Kidney (tissue), 13 donors: ENCODE measurements at regions not wholly inside any gene's neighbourhood (a gene's known extent, or its start where the extent isn't known, plus 50 kb on each side); places are given as distances from the start of the nearest gene placed in this dataset.
A peak's percentile ranks its signal among the peaks of the same experiment; 100 is the strongest.

ENCODE experiments used
- DNase-seq, 5 donors: peaks; one replicate each; pipeline ENCODE4 v3.0.0-alpha.2; 2013 to 2020
- FAIRE-seq: peaks from 2 replicates; lab custom pipeline; 2012; peaks lifted over from hg19 to GRCh38; lab: Jason Lieb, UNC
- H3K27ac ChIP-seq, 2 donors: one replicate each; pipeline ENCODE4 v1.7.0; 2013; ENCODE audit warnings: low read depth in 2 of 2, low read length in 2 of 2, inconsistent platforms in 1 of 2
- H3K27me3 ChIP-seq: one replicate; pipeline ENCODE4 v1.7.1; 2013; ENCODE audit warnings: low read length, inconsistent platforms; ENCODE audit not compliant: control insufficient read depth, insufficient read depth
- H3K36me3 ChIP-seq, 3 donors: one replicate each; pipeline versions ENCODE4 v1.7.0 to v1.7.1; 2013; ENCODE audit warnings: low read length in 3 of 3, control low read depth in 1 of 3, inconsistent platforms in 1 of 3; ENCODE audit not compliant: insufficient read depth in 3 of 3, control insufficient read depth in 2 of 3
- H3K4me1 ChIP-seq, 3 donors: one replicate each; pipeline versions ENCODE4 v1.7.0 to v1.7.1; 2013; ENCODE audit warnings: low read length in 3 of 3, inconsistent platforms in 1 of 3, low read depth in 1 of 3; ENCODE audit not compliant: control insufficient read depth in 2 of 3, insufficient read depth in 2 of 3
- H3K4me3 ChIP-seq, 3 donors: one replicate each; pipeline versions ENCODE4 v1.7.0 to v1.8.1; 2013; ENCODE audit warnings: low read length in 3 of 3, control low read depth in 1 of 3, inconsistent platforms in 1 of 3
- H3K9ac ChIP-seq, 3 donors: one replicate each; pipeline versions ENCODE4 v1.7.0 to v1.7.1; 2013; ENCODE audit warnings: low read length in 3 of 3, control low read depth in 1 of 3, inconsistent platforms in 1 of 3
- H3K9me3 ChIP-seq, 3 donors: one replicate each; pipeline versions ENCODE4 v1.7.0 to v1.7.1; 2013; ENCODE audit warnings: low read length in 3 of 3, control low read depth in 1 of 3, inconsistent platforms in 1 of 3; ENCODE audit not compliant: control insufficient read depth in 2 of 3, insufficient read depth in 1 of 3
- intact Hi-C: fragments of 100-400 bp; cut with DNase I; formaldehyde crosslinking; loops from one replicate; pipeline ENCODE4 v1.11.1; 2022
- TF ChIP-seq, protein P1 (sequence below): IDR thresholded peaks from 3 replicates; pipeline ENCODE4 v1.5.1; 2012; ENCODE audit warnings: mild to moderate bottlenecking, moderate library complexity, borderline replicate concordance; ENCODE audit not compliant: insufficient read depth; ENCODE audit errors: extremely low read depth
- donor health status: control.
- donor health status: control.
- donor health status: control.
- donor health status: control.
- donor health status: control.
- donor health status: DM: yes; HTN: yes; CAD: no.
- donor health status: Normal renal cell carcinoma (clear cell type).

GRCh38 chr2:8216397-8216796, 465.5 kb upstream of the ID2 start:
- Histone ChIP-seq H3K4me3 (no peak overlapping the region), H3K9me3 (no peaks in the 10 kb centered on the region), H3K36me3 (no peaks in the 10 kb centered on the region), H3K4me1 (no peaks in the 10 kb centered on the region), H3K27me3 (no peaks in the 10 kb centered on the region), H3K9ac (no peak overlapping the region), H3K27ac (no peak overlapping the region)
- DNase-seq (peak in 1 of 5 donors; percentile 35), FAIRE-seq (no peak)
- TF ChIP-seq, protein P1, sequence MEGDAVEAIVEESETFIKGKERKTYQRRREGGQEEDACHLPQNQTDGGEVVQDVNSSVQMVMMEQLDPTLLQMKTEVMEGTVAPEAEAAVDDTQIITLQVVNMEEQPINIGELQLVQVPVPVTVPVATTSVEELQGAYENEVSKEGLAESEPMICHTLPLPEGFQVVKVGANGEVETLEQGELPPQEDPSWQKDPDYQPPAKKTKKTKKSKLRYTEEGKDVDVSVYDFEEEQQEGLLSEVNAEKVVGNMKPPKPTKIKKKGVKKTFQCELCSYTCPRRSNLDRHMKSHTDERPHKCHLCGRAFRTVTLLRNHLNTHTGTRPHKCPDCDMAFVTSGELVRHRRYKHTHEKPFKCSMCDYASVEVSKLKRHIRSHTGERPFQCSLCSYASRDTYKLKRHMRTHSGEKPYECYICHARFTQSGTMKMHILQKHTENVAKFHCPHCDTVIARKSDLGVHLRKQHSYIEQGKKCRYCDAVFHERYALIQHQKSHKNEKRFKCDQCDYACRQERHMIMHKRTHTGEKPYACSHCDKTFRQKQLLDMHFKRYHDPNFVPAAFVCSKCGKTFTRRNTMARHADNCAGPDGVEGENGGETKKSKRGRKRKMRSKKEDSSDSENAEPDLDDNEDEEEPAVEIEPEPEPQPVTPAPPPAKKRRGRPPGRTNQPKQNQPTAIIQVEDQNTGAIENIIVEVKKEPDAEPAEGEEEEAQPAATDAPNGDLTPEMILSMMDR: no peak
- intact Hi-C loops: no loop called here

GRCh38 chr2:8217468-8218030, 464.3 kb upstream of the ID2 start:
- Histone ChIP-seq H3K4me3 (no peak overlapping the region), H3K9ac (no peak overlapping the region), H3K36me3 (no peaks in the 10 kb centered on the region), H3K27ac (no peak overlapping the region), H3K4me1 (no peaks in the 10 kb centered on the region), H3K9me3 (no peaks in the 10 kb centered on the region), H3K27me3 (no peaks in the 10 kb centered on the region)
- intact Hi-C loops: no loop called here
- FAIRE-seq: no peak
- TF ChIP-seq, protein P1: no peak
- DNase-seq: peak in 2 of 5 donors; percentile 14 to 57

- DNase-seq (no peak), FAIRE-seq (no peak)
- TF ChIP-seq, protein P1: no peak
- no peak overlapping the region for H3K27ac ChIP-seq
- H3K9me3 ChIP-seq: no peaks in the 10 kb centered on the region
- H3K27me3 ChIP-seq: no peaks in the 10 kb centered on the region
- H3K36me3 ChIP-seq: no peaks in the 10 kb centered on the region
- no peaks in the 10 kb centered on the region for H3K4me1 ChIP-seq
- intact Hi-C loops: no loop called here
- H3K9ac ChIP-seq: no peak overlapping the region
- no peak overlapping the region for H3K4me3 ChIP-seq
These were observed 462.8 kb upstream of the ID2 start for GRCh38 chr2:8219096-8219495.
